AG10803 (cell line): ENCODE measurements at regions not wholly inside any gene's neighbourhood (a gene's known extent, or its start where the extent isn't known, plus 50 kb on each side); places are given as distances from the start of the nearest gene placed in this dataset.
"Not testable (repeated sequence)": the region's sequence is repeated elsewhere in the genome, so short reads cannot be mapped to it uniquely, and the experiment has no call there.

Source experiments
- DNase-seq: peaks from one replicate; pipeline ENCODE4 v3.0.0; 2010; ENCODE audit warnings: low read depth
- H3K4me3 ChIP-seq: 2 replicates; pipeline ENCODE4 v1.5.1; 2011; ENCODE audit warnings: mild to moderate bottlenecking, low read length, control low read depth
- TF ChIP-seq, protein P1 (sequence below): conservative IDR thresholded peaks from 2 replicates; pipeline ENCODE4 v1.5.1; 2011; ENCODE audit warnings: mild to moderate bottlenecking, low read length, control low read depth, inconsistent platforms

DNA sequence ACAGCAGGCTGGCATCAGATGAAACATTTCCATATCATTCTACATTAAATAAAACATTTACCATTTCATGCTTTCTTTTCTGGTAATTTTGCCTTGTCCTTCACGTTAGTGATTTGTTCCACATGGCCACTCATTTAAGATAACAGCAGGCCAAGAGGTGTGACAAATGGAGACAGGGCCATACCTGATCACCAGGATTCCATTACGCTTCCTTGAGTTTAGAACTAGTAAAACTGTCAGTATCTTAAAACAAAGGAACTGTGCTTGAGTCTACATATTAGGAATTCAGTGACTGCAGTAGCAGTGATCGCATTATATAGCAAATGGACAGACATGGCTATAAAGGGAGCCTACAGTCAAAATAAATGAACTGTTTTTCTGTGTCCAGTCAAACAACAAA, 155.1 kb upstream of the FSHR start:
- no peak overlapping the region for H3K4me3 ChIP-seq
- DNase-seq, result no peak
- TF ChIP-seq, protein P1, sequence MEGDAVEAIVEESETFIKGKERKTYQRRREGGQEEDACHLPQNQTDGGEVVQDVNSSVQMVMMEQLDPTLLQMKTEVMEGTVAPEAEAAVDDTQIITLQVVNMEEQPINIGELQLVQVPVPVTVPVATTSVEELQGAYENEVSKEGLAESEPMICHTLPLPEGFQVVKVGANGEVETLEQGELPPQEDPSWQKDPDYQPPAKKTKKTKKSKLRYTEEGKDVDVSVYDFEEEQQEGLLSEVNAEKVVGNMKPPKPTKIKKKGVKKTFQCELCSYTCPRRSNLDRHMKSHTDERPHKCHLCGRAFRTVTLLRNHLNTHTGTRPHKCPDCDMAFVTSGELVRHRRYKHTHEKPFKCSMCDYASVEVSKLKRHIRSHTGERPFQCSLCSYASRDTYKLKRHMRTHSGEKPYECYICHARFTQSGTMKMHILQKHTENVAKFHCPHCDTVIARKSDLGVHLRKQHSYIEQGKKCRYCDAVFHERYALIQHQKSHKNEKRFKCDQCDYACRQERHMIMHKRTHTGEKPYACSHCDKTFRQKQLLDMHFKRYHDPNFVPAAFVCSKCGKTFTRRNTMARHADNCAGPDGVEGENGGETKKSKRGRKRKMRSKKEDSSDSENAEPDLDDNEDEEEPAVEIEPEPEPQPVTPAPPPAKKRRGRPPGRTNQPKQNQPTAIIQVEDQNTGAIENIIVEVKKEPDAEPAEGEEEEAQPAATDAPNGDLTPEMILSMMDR, result no peak

DNA sequence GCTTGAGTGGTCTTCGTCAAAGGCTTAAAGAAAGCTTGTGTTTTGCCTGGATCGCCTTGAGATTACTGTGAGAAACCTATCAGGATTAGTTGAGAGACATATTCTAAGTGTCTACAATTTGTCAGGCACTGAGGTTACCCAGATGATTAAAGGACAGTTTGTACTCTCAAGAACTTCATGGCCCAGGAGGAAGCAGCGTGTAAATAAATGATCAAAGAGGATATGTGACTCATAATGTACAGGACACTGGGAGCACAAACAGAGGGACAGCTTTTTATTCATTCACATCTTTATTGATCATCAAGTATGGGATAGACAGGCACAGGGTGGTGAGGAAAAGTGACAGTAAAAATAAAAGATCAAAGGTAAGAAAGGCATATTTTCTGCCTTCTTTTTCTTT, 152.6 kb upstream of the FSHR start:
- TF ChIP-seq, protein P1, result no peak
- no peak overlapping the region for H3K4me3 ChIP-seq
- DNase-seq, result no peak

DNA sequence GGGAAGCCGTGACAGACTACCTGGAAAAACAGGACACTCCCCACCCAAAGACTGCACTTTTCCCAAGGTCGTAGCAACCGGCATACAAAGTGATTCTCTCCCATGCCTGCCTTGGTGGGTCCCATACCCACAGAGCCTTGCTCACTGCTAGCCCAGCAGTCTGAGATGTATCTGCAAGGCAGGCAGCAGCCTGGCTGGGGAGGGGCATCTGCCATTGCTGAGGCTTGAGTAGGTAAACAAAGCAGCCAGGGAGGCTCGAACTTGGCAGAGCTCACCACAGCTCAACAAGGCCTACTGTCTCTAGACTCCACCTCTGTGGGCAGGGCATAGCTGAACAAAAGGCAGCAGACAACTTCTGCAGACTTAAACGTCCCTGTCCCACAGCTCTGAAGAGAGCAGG, 144.4 kb upstream of the FSHR start:
- H3K4me3 ChIP-seq, DNase-seq: not testable (repeated sequence)

DNA sequence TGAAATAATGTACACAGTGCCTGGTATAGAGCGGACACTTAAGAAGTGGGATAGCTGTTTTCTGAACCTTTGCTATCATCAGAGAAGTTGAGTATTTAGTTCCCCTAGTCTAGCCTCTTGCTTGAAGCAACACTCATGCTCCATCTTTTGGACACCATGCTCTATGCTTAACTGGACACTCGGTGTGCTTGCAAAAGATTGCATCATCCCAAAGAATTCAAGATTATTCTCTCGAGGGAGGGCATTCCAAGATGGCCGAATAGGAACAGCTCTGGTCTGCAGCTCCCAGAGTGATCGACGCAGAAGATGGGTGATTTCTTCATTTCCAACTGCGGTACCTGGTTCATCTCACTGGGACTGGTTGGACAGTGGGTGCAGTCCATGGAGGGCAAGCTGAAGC, 143.9 kb upstream of the FSHR start:
- DNase-seq, result no peak
- no peak overlapping the region for H3K4me3 ChIP-seq
- TF ChIP-seq, protein P1, result no peak

DNA sequence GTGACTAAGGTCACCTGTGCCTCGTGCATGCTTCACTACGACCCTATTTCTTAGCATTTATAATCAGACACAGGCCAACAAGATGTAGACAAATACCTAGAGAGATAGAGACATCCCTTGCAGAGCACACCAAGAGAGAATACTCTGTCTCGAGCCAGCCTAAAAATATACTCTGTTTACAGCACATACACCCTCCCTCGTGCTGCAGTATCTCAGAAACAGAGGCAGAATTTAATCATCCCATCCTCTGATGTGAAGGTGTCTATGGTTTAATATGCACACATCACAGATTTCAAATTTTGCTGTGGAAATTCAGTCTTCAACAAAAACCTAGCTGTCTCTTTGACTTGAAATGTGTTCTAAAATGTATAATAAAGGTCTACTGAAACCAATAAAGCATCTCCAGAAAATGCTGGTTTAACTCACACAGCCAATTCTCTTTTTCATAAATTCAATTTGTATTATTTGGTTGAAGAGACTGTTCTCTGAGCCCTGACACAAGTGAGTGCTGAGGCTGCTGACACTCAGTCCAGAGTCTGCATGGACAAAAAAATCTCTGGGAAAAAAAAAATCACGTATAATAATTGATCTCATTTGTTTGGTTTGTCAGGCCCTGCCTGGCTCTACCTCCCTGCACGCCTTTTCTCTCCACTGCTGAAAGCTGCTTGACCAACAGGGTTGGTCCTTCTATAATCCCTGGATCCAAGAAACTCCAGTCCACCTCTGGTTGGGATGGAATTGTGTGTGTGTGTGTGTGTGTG, 142.0 kb upstream of the FSHR start:
- TF ChIP-seq, protein P1, result no peak
- no peak overlapping the region for H3K4me3 ChIP-seq
- no peak for DNase-seq

DNA sequence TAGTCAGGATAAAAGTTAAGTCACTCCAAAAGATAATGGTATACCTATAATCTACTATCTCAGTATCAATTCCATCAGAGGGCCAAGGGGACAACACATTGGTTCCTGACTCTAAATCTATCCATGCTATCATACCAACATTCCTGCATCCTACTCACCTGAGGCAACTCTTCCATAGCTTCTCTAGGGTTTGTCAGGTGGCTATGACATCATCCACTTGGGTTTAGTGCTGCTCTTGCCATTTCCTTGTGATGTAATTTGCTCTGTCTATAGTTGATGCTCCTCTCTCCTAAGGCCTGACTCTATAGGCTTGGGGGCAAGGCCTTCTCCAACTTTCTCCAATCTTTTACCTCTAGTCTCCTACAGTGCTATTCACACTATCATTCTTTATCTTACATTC, 139.9 kb upstream of the FSHR start:
- no peak for DNase-seq
- H3K4me3 ChIP-seq, result no peak overlapping the region
- TF ChIP-seq, protein P1, result no peak

DNA sequence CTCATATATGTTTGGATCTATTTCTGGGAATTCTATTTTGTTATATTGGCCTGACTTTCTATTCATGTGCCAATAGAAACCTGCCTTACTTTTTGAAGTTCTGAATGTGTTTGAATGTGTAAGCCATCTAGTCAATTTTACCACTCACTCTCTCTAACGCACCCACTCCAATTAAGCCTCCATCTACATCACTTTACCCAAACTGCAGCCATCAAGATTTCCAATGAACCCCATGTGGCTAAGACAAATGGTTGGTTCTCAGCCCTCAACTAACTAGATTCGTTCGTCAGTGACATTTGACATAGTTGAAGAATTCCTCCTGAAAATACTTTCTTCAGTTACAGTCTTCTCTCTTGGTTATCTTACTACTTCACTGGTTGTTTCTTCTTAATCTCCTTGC, 137.3 kb upstream of the FSHR start:
- TF ChIP-seq, protein P1, result no peak
- H3K4me3 ChIP-seq, result no peak overlapping the region
- DNase-seq, result no peak
